Astrocyte of the spinal cord (primary cell): ENCODE measurements at regions not wholly inside any gene's neighbourhood (a gene's known extent, or its start where the extent isn't known, plus 50 kb on each side); places are given as distances from the start of the nearest gene placed in this dataset.
"Not testable (repeated sequence)": the region's sequence is repeated elsewhere in the genome, so short reads cannot be mapped to it uniquely, and the experiment has no call there.

ENCODE experiments used
- DNase-seq: peaks from one replicate; pipeline ENCODE4 v3.0.0; 2011; ENCODE audit warnings: low read depth, low spot score
- H3K4me3 ChIP-seq: 2 replicates; pipeline ENCODE4 v1.5.1; 2011; ENCODE audit warnings: low read depth, mild to moderate bottlenecking, low read length, moderate library complexity
- CTCF ChIP-seq: IDR thresholded peaks from 2 replicates; pipeline ENCODE4 v1.5.1; 2012; ENCODE audit warnings: low read depth, mild to moderate bottlenecking, low read length, inconsistent platforms
- in situ Hi-C: cut with HindIII; loops from 2 replicates; pipeline ENCODE4 v1.10.0; 2017; ENCODE audit warnings: low sequenced_read_pairs

GRCh38 chr1:191707288-191707687 lies 451.0 kb upstream of the RGS18 start:
- no peak for TF ChIP-seq CTCF
- peak; percentile 5 for DNase-seq
- H3K4me3 ChIP-seq, result no peak overlapping the region
- in situ Hi-C loops, result no loop called here

- TF ChIP-seq CTCF, result no peak
- H3K4me3 ChIP-seq, result no peak overlapping the region
- DNase-seq, result no peak
- in situ Hi-C loops, result no loop called here
Measured at GRCh38 chr1:191709215-191709614, 449.0 kb upstream of the RGS18 start.

- H3K4me3 ChIP-seq, result no peak overlapping the region
- in situ Hi-C loops, result no loop called here
- no peak for DNase-seq
- no peak for TF ChIP-seq CTCF
Measured at GRCh38 chr1:191711961-191712360, 446.3 kb upstream of the RGS18 start.

- no peak for DNase-seq
- in situ Hi-C loops, result no loop called here
- TF ChIP-seq CTCF, result no peak
- no peak overlapping the region for H3K4me3 ChIP-seq
Measured at GRCh38 chr1:191714845-191715244, 443.4 kb upstream of the RGS18 start.

GRCh38 chr1:191729742-191730141 lies 428.5 kb upstream of the RGS18 start:
- in situ Hi-C loops, result no loop called here
- no peak for TF ChIP-seq CTCF

GRCh38 chr1:191731608-191732302 lies 426.5 kb upstream of the RGS18 start:
- in situ Hi-C loops, DNase-seq, H3K4me3 ChIP-seq: not testable (repeated sequence)

More at GRCh38 chr1:191729742-191730141, 428.5 kb upstream of the RGS18 start:
- no peak for DNase-seq
- H3K4me3 ChIP-seq, result no peak overlapping the region

GRCh38 chr1:191734321-191734720 lies 423.9 kb upstream of the RGS18 start:
- in situ Hi-C loops, result no loop called here
- no peak for DNase-seq
- no peak overlapping the region for H3K4me3 ChIP-seq
- no peak for TF ChIP-seq CTCF
